Esophagus squamous epithelium (tissue), 4 donors: ENCODE measurements at regions not wholly inside any gene's neighbourhood (a gene's known extent, or its start where the extent isn't known, plus 50 kb on each side); places are given as distances from the start of the nearest gene placed in this dataset.
"Not testable (repeated sequence)": the region's sequence is repeated elsewhere in the genome, so short reads cannot be mapped to it uniquely, and the experiment has no call there.

Experiments used
- CTCF ChIP-seq, 6 experiments: fragments of 450-650 bp in 4 of 6; fragments of 200-600 bp in 2 of 6; sonication (generic) in 2 of 6; IDR thresholded peaks; one replicate each; pipeline ENCODE4 v1.5.1; 2016 to 2019; ENCODE audit warnings: antibody characterized with exemption in 6 of 6, mild to moderate bottlenecking in 4 of 6, moderate library complexity in 4 of 6
- POLR2A ChIP-seq, 4 donors: fragments of 450-650 bp; IDR thresholded peaks; one replicate each; pipeline ENCODE4 v1.6.1; 2017; ENCODE audit warnings: antibody characterized with exemption in 4 of 4, mild to moderate bottlenecking in 4 of 4, moderate library complexity in 3 of 4

DNA sequence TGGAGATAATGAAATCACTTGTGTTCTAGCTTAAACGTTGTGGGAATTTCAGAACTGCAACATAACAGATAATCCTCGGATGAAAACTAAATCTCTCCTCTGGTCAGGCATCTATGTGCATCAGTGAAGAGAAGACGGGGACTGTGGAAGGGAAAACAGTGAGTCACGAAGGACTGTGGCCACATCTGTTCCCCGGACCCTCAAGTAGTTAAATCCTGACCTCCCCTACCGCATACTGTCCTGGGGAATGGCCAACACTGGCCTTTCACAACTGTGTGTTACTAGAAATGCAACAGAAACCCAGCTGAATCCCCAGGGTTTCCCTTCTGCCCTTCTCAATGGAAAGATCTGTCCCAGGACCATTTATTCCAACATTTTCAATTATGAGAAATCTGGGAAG, 124.6 kb upstream of the EFCAB3 start:
- TF ChIP-seq CTCF, POLR2A (IDR thresholded peaks at IDR 0.05): not testable (repeated sequence)
